ENCODE measurements at regions not wholly inside any gene's neighbourhood (a gene's known extent, or its start where the extent isn't known, plus 50 kb on each side); places are given as distances from the start of the nearest gene placed in this dataset.

GRCh38 chr1:165147799-165148198 lies 208.7 kb downstream of the LMX1A start:
- DNase-seq (ENCODE audit: low spot score) = no peak

DNA sequence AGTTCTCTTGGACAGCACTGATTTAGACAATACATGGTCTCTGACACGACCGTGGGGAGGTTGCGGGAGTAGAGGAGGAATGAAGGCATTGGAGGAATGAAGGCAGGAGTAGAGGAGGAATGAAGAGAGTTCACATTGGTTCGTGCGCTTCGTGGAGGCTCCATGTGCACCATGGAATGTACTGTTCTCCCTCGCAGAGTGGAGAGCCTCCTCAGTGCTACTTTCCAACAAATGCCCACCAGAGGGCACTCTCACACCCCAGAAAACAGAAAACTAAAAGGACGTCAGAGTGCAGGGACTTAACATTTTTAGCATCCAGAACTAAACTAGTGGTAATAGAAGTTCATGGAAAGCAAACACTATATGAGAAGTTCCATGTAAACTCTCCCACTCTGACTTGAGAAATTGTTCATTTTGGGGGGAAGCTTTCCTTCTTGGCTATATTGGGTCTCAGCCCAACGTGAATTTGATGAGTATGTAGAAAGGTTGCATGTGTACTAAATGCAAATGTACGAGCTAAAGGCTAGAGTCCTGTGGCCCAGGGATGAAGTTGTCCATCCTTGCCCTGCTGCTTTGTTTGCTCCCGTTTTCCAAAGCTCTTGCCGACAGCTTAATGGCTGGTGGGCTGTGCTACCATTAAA lies 211.6 kb downstream of the LMX1A start:
- peak; percentile 60 for DNase-seq (ENCODE audit: low spot score)

DNA sequence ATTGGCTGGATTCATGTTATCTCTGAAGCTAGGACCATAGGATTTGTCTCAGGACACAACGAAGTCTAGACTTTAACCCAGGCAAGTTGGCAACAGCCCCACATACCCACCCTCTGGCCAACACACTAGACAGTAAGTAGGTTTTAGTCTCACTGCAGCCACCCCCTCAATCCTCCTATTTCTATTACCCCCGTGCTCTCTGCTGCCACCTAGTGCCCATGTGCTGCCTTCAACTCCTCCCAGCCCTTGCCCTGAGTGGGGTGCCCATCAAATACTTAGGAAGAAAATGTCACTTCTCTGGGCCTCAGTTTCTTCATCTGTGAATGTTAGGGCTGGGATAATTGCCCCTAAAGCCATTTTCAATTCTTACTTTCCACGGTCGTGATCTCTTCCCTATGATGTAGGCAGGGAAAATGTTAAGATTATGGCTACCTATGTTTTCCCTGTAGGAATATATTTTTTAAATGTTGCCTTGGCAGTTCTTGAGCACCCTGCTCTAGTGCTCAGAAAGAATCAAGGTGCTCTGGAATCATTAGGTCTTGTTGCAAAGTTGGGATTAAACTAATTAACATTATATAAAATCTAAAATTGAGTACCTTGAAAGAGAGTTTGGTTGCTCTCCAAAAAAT lies 213.0 kb downstream of the LMX1A start:
- no peak for DNase-seq (ENCODE audit: low spot score)

DNA sequence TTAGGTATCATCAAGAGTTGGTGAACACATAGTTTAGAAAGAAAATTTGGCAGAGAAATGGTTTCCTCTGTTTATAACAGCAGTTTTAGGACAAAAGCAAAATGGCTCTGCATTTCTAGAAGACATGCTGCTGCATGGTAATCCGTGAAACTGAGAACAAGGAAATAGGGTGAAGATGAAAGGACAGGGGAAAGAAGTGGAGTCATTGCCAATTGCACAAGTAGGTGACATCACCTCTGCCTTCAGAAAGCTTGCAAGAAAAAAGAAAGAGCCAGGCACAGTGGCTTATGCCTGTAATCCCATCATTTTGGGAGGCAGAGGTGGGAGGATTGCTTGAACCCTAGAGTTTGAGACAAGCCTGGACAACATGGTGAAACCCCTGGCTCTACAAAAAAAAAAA lies 217.6 kb downstream of the LMX1A start:
- no peak for DNase-seq (ENCODE audit: low spot score)

DNA sequence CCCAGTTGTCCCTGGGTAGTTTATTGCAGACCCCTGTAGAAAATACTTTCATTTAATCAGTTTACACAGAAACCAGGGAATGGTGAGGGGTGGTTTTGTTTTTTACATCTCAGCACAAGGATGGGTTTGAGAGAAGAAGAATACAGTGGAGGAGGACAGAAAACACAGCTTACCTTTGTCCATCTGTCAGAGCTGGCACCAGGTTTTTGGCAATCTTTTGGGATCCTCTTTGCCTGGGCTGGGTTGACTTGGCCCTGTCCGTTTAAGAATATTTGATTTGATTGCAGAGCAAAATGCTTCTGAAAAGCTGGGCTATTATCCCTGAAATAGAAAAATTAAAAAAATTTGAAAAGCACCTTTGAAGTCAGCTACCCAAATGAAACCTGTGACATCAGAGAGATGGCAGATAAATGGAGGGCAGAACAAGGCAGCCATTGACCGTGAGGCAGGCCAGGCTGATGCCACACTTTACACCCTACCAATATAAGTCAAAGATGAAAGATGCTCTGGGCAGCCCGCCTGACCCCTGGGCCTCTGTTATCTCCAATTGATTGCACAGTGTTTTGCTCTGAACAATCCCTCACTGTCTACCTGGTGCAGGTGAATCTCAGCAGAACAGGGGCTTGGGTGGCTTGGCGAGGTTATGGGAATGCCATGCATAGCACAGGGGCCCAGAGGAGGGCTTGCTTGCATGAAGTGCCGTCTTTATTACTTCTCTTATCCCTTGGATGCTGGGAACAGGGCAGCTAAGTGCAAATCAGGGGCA lies 218.8 kb downstream of the LMX1A start:
- DNase-seq (ENCODE audit: low spot score) = no peak

DNA sequence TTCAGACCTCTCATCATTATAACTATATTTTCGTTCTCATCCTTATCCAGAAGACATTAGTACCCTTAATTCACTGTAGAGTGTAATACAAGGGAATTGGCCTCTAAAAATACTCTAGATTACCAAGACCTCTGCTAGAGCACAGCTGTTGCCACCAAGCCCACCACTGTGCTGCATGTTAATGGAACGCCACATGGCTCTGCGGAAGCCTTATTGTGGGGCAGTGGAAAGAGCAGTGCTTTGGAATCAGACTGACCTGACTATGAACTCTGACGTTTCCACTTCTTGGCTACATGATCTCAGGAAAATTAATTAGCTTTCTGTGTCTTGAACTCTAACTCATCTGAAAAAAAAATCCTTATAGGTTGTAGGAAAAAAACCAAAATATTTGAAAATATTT lies 222.1 kb downstream of the LMX1A start:
- no peak for DNase-seq (ENCODE audit: low spot score)

DNA sequence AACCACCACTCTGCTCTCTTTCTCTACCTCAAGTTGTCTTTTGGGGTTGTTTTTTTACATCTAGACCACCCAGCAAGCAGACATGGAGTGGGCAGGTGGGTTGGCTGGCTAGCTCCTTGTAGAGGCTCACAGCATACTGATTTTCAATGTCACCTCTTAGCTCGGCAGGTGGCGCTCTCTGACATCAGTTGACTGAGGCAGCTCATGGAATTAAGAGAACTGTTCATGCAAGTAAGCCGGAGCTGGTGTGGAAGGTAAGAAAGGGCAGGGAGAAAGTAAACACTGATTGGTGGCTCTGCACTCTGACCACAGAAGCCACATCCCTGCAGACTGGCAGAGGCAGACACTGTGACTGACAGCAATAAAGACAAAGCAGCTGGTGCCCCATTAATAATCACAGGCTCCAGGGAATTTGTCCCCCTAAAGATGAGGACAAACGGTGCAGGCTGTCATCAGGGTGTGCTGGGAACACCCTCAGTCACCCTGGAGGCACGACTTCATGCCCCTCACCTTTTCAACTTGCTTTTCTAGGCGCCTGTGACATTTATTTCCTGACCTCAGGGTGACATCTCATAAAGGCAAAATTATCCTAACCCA lies 226.8 kb downstream of the LMX1A start:
- peak; percentile 68 for DNase-seq (ENCODE audit: low spot score)

GRCh38 chr1:165124772-165125171 lies 231.7 kb downstream of the LMX1A start:
- no peak for DNase-seq (ENCODE audit: low spot score)

- no peak for DNase-seq (ENCODE audit: low spot score)
Measured at GRCh38 chr1:165119086-165119485, 237.4 kb downstream of the LMX1A start.

DNA sequence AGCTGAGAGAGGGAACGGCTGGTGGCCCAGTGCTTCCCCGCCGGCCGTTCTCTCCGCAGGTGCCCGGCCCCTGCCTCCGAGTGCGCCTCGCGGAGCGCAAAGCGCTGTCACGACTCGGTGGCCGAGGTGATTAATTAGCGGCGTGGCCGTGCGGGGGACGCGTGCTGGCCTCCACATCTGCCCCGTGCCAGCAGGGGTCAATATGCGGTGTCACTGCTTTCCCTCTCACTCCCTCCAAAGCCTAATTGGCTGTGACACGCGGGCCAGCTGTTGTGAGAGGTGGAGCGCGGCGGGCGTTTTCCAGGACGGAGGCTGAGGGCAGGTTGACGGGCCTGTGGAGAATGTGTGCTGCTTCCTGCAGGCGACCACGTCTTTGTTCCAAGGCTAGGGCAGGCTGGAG lies 239.0 kb downstream of the LMX1A start:
- DNase-seq (ENCODE audit: low spot score) = no peak

DNA sequence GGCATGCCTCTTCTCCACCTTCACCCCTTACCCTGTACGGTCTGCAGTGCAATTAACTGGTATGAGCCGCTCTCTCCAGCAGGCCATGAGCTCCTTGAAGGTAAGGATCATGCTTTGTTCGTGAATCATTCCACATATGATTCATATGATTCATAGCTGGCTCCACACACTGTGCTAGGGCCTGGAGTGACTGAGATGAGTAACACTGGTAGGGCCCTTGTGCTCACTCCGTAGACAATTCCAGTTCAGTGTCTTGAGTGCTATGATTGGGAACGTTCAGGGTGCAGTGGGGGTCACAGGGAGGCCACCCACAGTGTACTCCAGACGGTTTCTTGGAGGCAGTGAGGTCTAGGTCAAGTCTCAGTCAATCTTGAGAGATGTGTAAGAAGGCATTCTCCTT lies 239.8 kb downstream of the LMX1A start:
- DNase-seq (ENCODE audit: low spot score) = peak; percentile 44

GRCh38 chr1:165116171-165116570 lies 240.3 kb downstream of the LMX1A start:
- DNase-seq (ENCODE audit: low spot score) = no peak

GRCh38 chr1:165114889-165115285 lies 241.6 kb downstream of the LMX1A start:
- no peak for DNase-seq (ENCODE audit: low spot score)

DNA sequence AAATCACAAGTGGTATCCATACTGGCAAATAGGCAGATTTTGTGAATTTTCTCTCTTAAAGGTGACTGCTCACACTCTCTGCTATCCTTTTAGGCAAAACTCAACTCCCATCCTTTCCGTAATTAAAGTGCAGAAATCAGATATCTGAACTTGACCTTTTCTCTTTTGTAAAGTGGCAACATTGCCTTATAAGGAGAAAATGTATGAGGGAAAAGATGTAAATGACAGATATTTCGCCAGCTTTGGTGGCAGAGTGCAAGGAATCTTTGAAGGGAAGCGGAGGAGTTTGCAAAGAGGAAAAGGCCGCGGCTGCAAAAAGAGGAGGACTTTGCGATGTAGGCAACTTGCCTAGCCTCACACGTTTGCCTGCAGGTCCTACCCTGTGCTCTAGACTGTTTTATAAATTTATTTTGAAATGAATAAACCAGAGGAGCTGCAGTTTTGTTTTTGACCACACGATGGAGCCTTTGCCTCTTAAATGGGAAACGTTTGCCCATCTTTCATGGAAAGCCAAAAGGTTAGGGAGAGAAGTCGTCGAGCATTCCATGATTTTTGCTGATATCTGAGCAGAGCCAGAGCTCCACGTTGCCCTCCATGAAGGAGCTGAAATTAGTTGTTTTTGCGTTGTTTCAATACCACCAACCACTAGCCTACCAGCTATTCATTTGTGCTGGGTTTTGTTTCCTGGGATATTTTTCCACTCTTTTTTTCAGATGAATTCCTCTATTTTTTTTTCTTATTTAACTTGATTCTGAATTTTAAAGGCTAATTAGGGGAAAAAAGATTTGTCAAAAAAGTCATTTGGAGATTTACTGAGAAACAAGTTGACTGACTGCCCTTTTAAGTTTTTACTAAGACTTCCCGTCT lies 242.3 kb downstream of the LMX1A start:
- peak; percentile 52 for DNase-seq (ENCODE audit: low spot score)

DNA sequence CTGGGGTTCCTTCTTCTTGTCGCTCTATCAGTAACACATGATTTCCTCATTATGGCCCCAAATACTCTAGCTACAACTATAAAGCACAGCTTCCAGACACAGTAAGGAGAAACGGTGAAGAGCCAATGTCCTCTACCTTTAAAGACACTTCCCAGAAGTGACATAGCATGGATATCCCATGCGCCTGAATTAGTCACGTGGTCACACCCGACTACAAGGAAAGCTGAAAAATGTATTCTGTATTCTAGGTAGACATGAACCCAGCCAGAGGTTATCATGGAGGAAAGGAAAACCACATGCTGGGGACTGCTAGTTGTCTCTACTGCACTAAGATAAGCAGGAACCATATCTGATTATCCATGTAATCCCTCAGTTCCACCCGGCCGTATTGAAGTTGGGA lies 244.3 kb downstream of the LMX1A start:
- no peak for DNase-seq (ENCODE audit: low spot score)

GRCh38 chr1:165109013-165109412 lies 247.5 kb downstream of the LMX1A start:
- DNase-seq (ENCODE audit: low spot score) = no peak

DNA sequence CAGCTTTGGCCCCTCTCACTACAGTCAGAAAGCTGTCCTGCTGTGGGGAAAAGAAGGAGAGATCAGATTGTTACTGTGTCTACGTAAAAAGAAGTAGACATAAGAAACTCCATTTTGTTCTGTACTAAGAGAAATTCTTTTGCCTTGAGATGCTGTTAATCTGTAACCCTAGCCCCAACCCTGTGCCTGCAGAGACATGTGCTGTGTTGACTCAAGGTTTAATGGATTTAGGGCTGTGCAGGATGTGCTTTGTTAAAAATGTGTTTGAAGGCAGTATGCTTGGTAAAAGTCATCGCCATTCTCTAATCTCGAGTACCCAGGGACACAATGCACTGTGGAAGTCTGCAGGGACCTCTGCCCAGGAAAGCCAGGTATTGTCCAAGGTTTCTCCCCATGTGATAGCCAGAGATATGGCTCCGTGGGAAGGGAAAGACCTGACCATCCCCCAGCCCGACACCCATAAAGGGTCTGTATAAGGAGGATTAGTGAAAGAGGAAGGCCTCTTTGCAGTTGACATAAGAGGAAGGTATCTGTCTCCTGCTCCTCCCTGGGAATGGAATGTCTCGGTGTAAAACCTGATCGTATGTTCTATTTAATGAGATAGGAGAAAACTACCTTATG lies 263.9 kb downstream of the LMX1A start:
- peak; percentile 61 for DNase-seq (ENCODE audit: low spot score)

DNA sequence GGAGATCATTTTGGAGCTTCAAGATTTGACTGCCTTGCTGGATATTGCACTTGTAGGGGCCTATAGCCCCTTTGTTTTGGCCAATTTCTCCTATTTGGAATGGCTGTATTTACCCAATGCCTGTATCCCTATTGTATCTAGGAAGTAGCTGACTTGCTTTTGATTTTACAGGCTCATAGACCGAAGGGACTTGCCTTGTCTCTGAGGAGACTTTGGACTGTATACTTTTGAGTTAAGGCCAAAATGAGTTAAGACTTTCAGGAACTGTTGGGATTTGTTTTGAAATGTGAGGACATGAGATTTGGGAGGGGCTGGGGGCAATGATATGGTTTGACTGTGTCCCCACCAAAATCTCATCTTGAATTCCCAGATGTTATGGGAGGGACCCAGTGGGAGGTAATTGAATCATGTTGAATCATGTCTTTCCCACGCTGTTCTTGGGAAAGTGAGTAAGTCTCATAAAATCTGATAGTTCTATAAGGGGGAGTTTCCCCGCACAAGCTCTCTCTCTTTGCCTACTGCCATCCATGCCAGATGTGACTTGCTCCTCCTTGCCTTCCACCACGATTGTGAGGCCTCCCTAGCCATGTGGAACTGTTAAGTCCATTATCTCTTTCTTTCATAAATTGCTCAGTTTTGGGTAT lies 276.1 kb downstream of the LMX1A start:
- no peak for DNase-seq (ENCODE audit: low spot score)

GRCh38 chr1:165078391-165078790 lies 278.1 kb downstream of the LMX1A start:
- DNase-seq (ENCODE audit: low spot score) = no peak

- no peak for DNase-seq (ENCODE audit: low spot score)
Measured at GRCh38 chr1:165075725-165076370, 280.7 kb downstream of the LMX1A start.
